ENCODE measurements at regions not wholly inside any gene's neighbourhood (a gene's known extent, or its start where the extent isn't known, plus 50 kb on each side); places are given as distances from the start of the nearest gene placed in this dataset.

DNA sequence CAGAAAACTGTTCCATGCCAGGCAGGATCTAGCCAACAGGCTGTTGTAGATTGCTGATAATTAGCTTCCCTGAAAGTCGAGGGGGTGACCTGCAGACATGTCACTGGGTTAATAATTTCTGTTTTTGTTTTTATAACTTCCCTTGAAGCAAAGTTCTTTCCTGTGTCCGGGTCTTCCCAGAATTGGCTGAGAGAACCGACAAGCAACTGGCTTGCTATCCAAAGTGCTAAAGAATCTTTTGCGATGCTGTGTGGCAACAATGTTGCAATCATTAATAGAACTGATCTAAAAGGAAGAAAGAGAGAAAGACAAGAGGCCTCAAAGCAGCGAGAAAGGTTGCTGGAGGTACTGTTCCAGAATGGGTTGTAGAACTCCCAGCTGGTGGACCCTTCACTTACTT is 132.1 kb upstream of the DPP6 start:
- Histone ChIP-seq H3K36me3 (ENCODE audit: insufficient read depth, insufficient read length, low read length) (no peaks in the 10 kb centered on the region), H3K4me3 (ENCODE audit: insufficient read length, low read depth) (no peak overlapping the region), H3K9ac (ENCODE audit: insufficient read length, low read depth) (no peak overlapping the region), H3K4me1 (ENCODE audit: insufficient read depth, insufficient read length) (no peaks in the 10 kb centered on the region), H3K27me3 (ENCODE audit: insufficient read depth, insufficient read length) (no peaks in the 10 kb centered on the region), H3K9me3 (ENCODE audit: insufficient read depth, low read length) (no peaks in the 10 kb centered on the region)
- TF ChIP-seq ZNF274 (IDR thresholded peaks at IDR 0.05; ENCODE audit: low read depth, low read length) (no peak), SUZ12 (IDR thresholded peaks at IDR 0.05; ENCODE audit: extremely low read depth, insufficient read depth, insufficient read length) (no peak), YY1 (IDR thresholded peaks at IDR 0.05; ENCODE audit: insufficient read depth, insufficient read length) (no peak)
- no peak for DNase-seq (ENCODE audit: low read depth, low spot score)

DNA sequence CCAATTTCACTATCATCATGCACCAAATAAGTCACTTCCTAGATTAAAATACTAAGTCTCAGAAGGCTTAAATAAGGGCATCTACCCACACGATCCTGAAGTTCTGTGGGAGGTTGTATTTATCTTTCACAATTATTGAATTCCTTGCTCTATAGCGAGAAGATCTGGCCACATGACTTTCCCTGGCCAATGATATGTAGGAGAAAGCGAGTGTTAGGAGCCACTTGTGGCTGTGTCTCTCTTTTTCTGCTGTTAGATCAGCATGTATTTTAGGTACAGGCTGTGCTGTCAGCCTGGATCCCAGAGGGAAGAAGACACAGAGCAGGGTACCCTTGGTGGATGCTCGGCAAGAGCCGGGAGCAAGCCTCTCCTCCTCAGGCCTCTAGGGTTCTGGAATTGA is 131.3 kb upstream of the DPP6 start:
- H3K27me3 ChIP-seq (ENCODE audit: insufficient read depth, insufficient read length), result no peaks in the 10 kb centered on the region
- H3K9me3 ChIP-seq (ENCODE audit: insufficient read depth, low read length), result no peaks in the 10 kb centered on the region
- DNase-seq (ENCODE audit: low read depth, low spot score), result no peak
- H3K9ac ChIP-seq (ENCODE audit: insufficient read length, low read depth), result no peak overlapping the region
- no peaks in the 10 kb centered on the region for H3K36me3 ChIP-seq (ENCODE audit: insufficient read depth, insufficient read length, low read length)
- TF ChIP-seq SUZ12 (IDR thresholded peaks at IDR 0.05; ENCODE audit: extremely low read depth, insufficient read depth, insufficient read length) (no peak), YY1 (IDR thresholded peaks at IDR 0.05; ENCODE audit: insufficient read depth, insufficient read length) (no peak), ZNF274 (IDR thresholded peaks at IDR 0.05; ENCODE audit: low read depth, low read length) (no peak)
- no peaks in the 10 kb centered on the region for H3K4me1 ChIP-seq (ENCODE audit: insufficient read depth, insufficient read length)
- H3K4me3 ChIP-seq (ENCODE audit: insufficient read length, low read depth), result no peak overlapping the region

DNA sequence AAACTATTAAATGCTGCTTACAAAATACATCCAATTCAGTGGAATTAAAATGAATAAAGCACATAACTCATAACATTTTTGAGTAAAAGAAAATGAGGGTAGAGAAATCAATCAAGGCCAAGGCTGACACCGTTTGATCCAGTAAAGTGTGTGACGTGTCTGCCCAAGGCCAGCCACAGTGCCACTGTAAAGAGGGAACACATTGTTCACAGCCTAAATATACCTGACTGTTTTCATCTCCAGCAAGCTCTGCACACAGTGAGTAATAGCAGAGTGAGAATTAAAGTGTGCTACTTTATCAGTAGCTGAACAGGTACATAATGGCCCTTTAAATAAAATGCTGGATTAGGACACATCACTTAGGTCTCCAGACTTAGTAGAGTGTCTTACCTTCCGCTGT is 130.8 kb upstream of the DPP6 start:
- TF ChIP-seq ZNF274 (IDR thresholded peaks at IDR 0.05; ENCODE audit: low read depth, low read length), result no peak
- TF ChIP-seq SUZ12 (IDR thresholded peaks at IDR 0.05; ENCODE audit: extremely low read depth, insufficient read depth, insufficient read length), result no peak
- TF ChIP-seq YY1 (IDR thresholded peaks at IDR 0.05; ENCODE audit: insufficient read depth, insufficient read length), result no peak
- Histone ChIP-seq H3K9me3 (ENCODE audit: insufficient read depth, low read length) (no peaks in the 10 kb centered on the region), H3K27me3 (ENCODE audit: insufficient read depth, insufficient read length) (no peaks in the 10 kb centered on the region), H3K4me1 (ENCODE audit: insufficient read depth, insufficient read length) (no peaks in the 10 kb centered on the region), H3K9ac (ENCODE audit: insufficient read length, low read depth) (no peak overlapping the region), H3K36me3 (ENCODE audit: insufficient read depth, insufficient read length, low read length) (no peaks in the 10 kb centered on the region), H3K4me3 (ENCODE audit: insufficient read length, low read depth) (no peak overlapping the region)
- DNase-seq (ENCODE audit: low read depth, low spot score), result no peak

DNA sequence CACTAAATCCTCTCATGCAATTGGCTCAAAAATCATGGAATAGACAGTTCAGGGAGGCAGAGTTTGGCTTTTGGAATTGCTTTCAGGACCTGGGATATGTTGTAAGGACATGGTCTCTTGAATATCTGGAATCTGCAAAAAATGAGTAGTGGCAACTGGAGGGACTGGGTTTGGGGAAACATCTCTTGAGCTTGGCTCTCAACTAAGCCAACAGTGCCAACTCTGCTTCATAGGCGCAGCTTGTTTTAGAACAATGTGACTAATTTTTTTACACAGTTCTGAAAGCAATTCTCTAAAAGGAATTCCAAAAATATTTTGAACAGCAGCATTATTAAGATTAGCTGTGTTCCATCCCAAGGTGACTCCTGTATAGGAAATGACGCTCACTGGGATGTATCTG is 121.5 kb upstream of the DPP6 start:
- TF ChIP-seq SUZ12 (IDR thresholded peaks at IDR 0.05; ENCODE audit: extremely low read depth, insufficient read depth, insufficient read length), result no peak
- TF ChIP-seq ZNF274 (IDR thresholded peaks at IDR 0.05; ENCODE audit: low read depth, low read length), result no peak
- no peak for TF ChIP-seq YY1 (IDR thresholded peaks at IDR 0.05; ENCODE audit: insufficient read depth, insufficient read length)
- Histone ChIP-seq H3K4me3 (ENCODE audit: insufficient read length, low read depth) (no peak overlapping the region), H3K27me3 (ENCODE audit: insufficient read depth, insufficient read length) (no peaks in the 10 kb centered on the region), H3K36me3 (ENCODE audit: insufficient read depth, insufficient read length, low read length) (no peaks in the 10 kb centered on the region), H3K4me1 (ENCODE audit: insufficient read depth, insufficient read length) (no peaks in the 10 kb centered on the region), H3K9me3 (ENCODE audit: insufficient read depth, low read length) (no peaks in the 10 kb centered on the region), H3K9ac (ENCODE audit: insufficient read length, low read depth) (no peak overlapping the region)
- DNase-seq (ENCODE audit: low read depth, low spot score), result no peak

DNA sequence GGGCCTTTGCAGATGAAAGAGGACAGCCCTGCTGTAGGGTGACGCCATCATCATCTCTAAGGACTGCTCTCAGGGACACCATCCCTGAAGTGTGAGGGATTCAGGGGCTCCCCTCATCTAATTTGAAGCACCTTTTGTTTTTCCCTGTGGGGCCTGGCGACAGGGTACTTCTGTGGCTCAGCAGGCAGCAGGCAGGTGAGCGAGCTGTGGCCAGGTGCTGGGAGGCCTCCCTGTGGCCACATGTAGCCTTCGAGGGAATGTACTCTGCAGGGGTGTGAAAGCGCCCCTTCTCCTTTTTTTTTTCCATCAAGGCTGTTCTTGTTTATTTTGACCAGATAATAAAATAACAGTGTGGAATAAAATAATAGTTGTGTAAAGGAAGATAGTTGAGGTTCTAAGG is 118.2 kb upstream of the DPP6 start:
- no peak for TF ChIP-seq ZNF274 (IDR thresholded peaks at IDR 0.05; ENCODE audit: low read depth, low read length)
- Histone ChIP-seq H3K9me3 (ENCODE audit: insufficient read depth, low read length) (no peaks in the 10 kb centered on the region), H3K9ac (ENCODE audit: insufficient read length, low read depth) (no peak overlapping the region), H3K27me3 (ENCODE audit: insufficient read depth, insufficient read length) (no peaks in the 10 kb centered on the region), H3K4me3 (ENCODE audit: insufficient read length, low read depth) (no peak overlapping the region), H3K36me3 (ENCODE audit: insufficient read depth, insufficient read length, low read length) (no peaks in the 10 kb centered on the region), H3K4me1 (ENCODE audit: insufficient read depth, insufficient read length) (no peaks in the 10 kb centered on the region)
- no peak for DNase-seq (ENCODE audit: low read depth, low spot score)

DNA sequence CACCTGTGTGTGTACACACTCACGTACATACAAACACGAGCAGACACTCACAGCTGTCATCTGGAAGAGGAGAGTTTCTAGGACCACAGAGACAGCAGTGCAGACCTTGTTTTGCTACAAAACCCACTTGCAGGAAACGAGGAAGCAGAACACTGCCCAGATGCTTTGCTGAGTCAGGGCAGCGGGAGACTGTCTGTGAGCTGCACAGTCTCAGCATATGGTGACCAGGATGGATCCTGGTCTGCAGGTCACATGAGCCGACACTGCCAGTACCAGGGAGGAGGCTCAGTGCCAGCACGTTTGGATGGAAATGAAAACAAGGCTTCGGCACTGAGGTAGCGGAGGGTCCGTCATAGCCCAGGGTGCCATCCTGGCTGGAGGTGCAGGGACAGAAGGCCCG is 117.6 kb upstream of the DPP6 start:
- TF ChIP-seq SUZ12 (IDR thresholded peaks at IDR 0.05; ENCODE audit: extremely low read depth, insufficient read depth, insufficient read length) (no peak), YY1 (IDR thresholded peaks at IDR 0.05; ENCODE audit: insufficient read depth, insufficient read length) (no peak), ZNF274 (IDR thresholded peaks at IDR 0.05; ENCODE audit: low read depth, low read length) (no peak)
- Histone ChIP-seq H3K27me3 (ENCODE audit: insufficient read depth, insufficient read length) (no peaks in the 10 kb centered on the region), H3K9me3 (ENCODE audit: insufficient read depth, low read length) (no peaks in the 10 kb centered on the region), H3K36me3 (ENCODE audit: insufficient read depth, insufficient read length, low read length) (no peaks in the 10 kb centered on the region), H3K4me3 (ENCODE audit: insufficient read length, low read depth) (no peak overlapping the region), H3K9ac (ENCODE audit: insufficient read length, low read depth) (no peak overlapping the region), H3K4me1 (ENCODE audit: insufficient read depth, insufficient read length) (no peaks in the 10 kb centered on the region)
- no peak for DNase-seq (ENCODE audit: low read depth, low spot score)

DNA sequence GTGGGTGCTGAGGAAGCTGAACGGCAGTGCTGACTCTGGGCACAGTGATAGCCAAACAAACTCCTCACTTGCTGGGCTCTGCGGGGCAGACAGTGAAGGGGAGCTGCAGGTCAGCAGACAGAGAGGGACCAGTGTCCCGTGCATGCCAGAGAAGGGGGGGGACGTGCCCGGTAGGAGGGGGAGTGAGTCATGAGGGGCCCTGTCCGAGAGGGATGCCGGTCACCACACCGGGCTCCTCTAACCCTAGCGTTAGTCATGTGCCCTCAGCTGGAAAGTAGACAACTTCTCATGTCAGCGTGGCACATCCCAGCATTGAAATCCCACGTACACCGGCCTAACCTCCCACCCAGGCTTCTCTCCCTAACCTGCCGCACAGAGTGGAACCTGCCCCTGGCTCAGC is 117.1 kb upstream of the DPP6 start:
- Histone ChIP-seq H3K27me3 (ENCODE audit: insufficient read depth, insufficient read length) (no peaks in the 10 kb centered on the region), H3K4me3 (ENCODE audit: insufficient read length, low read depth) (no peak overlapping the region), H3K9ac (ENCODE audit: insufficient read length, low read depth) (no peak overlapping the region), H3K36me3 (ENCODE audit: insufficient read depth, insufficient read length, low read length) (no peaks in the 10 kb centered on the region), H3K4me1 (ENCODE audit: insufficient read depth, insufficient read length) (no peaks in the 10 kb centered on the region), H3K9me3 (ENCODE audit: insufficient read depth, low read length) (no peaks in the 10 kb centered on the region)
- no peak for TF ChIP-seq YY1 (IDR thresholded peaks at IDR 0.05; ENCODE audit: insufficient read depth, insufficient read length)
- TF ChIP-seq SUZ12 (IDR thresholded peaks at IDR 0.05; ENCODE audit: extremely low read depth, insufficient read depth, insufficient read length), result no peak
- TF ChIP-seq ZNF274 (IDR thresholded peaks at IDR 0.05; ENCODE audit: low read depth, low read length), result no peak
- no peak for DNase-seq (ENCODE audit: low read depth, low spot score)

DNA sequence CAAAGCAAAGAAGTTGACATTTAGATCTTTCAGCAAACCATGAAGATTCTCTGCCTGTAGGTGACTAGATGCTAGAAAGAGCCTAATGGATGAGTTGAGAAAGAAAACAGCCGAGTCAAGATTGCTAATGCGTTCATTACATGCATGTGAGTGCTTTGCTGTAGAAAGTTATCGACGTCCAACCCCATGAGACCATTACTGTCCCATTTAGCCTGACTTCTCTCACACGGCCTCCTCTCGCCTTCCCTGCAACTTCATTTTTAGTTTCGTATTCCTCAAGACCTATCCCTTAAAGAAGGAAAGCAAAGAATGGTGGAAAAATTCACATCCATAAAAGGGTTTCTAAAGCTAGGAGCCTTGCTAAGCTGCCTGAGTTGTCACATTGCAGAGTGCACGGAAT is 113.7 kb upstream of the DPP6 start:
- H3K9me3 ChIP-seq (ENCODE audit: insufficient read depth, low read length), result no peaks in the 10 kb centered on the region
- TF ChIP-seq YY1 (IDR thresholded peaks at IDR 0.05; ENCODE audit: insufficient read depth, insufficient read length) (no peak), SUZ12 (IDR thresholded peaks at IDR 0.05; ENCODE audit: extremely low read depth, insufficient read depth, insufficient read length) (no peak), ZNF274 (IDR thresholded peaks at IDR 0.05; ENCODE audit: low read depth, low read length) (no peak)
- H3K27me3 ChIP-seq (ENCODE audit: insufficient read depth, insufficient read length), result no peaks in the 10 kb centered on the region
- no peak for DNase-seq (ENCODE audit: low read depth, low spot score)
- H3K4me1 ChIP-seq (ENCODE audit: insufficient read depth, insufficient read length), result no peaks in the 10 kb centered on the region
- H3K36me3 ChIP-seq (ENCODE audit: insufficient read depth, insufficient read length, low read length), result no peaks in the 10 kb centered on the region
- no peak overlapping the region for H3K9ac ChIP-seq (ENCODE audit: insufficient read length, low read depth)
- H3K4me3 ChIP-seq (ENCODE audit: insufficient read length, low read depth), result no peak overlapping the region

Data from NT2/D1 (cell line).